Sigmoid colon (tissue), 6 donors: ENCODE measurements at regions not wholly inside any gene's neighbourhood (a gene's known extent, or its start where the extent isn't known, plus 50 kb on each side); places are given as distances from the start of the nearest gene placed in this dataset.

Source experiments
- DNase-seq: peaks from one replicate; pipeline ENCODE4 v3.0.0-alpha.2; 2019
- H3K27ac ChIP-seq, 4 donors: fragments of 200-600 bp; sonication (generic); one replicate each; pipeline ENCODE4 v1.5.1; 2016 to 2019; ENCODE audit warnings: mild to moderate bottlenecking in 1 of 4
- H3K27me3 ChIP-seq, 3 donors: fragments of 200-600 bp; sonication (generic); one replicate each; pipeline ENCODE4 v1.5.1; 2019; ENCODE audit warnings: mild to moderate bottlenecking in 1 of 3
- H3K36me3 ChIP-seq, 4 donors: fragments of 200-600 bp; sonication (generic); one replicate each; pipeline ENCODE4 v1.5.1; 2016 to 2019
- H3K4me1 ChIP-seq, 4 donors: fragments of 200-600 bp; sonication (generic); one replicate each; pipeline ENCODE4 v1.5.1; 2017 to 2019
- H3K4me3 ChIP-seq, 4 donors: fragments of 200-600 bp; sonication (generic); one replicate each; pipeline ENCODE4 v1.5.1; 2017 to 2019; ENCODE audit warnings: mild to moderate bottlenecking in 2 of 4, moderate library complexity in 1 of 4
- H3K9me3 ChIP-seq, 4 donors: fragments of 200-600 bp in 3 of 4; sonication (generic) in 3 of 4; one replicate each; pipeline versions ENCODE4 v1.5.1 to v1.6.1; 2013 to 2019
- EP300 ChIP-seq, 4 donors: sonication (generic); formaldehyde crosslinking; IDR thresholded peaks; one replicate each; pipeline ENCODE4 v1.6.1; 2017; ENCODE audit warnings: antibody characterized with exemption in 4 of 4
- POLR2A ChIP-seq, 2 donors: fragments of 450-650 bp; IDR thresholded peaks; one replicate each; pipeline ENCODE4 v1.6.1; 2016; ENCODE audit warnings: antibody characterized with exemption in 2 of 2, mild to moderate bottlenecking in 2 of 2, moderate library complexity in 2 of 2
- POLR2AphosphoS5 ChIP-seq, 4 donors: sonication (generic); formaldehyde crosslinking; IDR thresholded peaks; one replicate each; pipeline ENCODE4 v1.6.1; 2017; ENCODE audit warnings: antibody characterized with exemption in 4 of 4
- WGBS, 2 donors: extraction: QIAGEN DNeasy Blood & Tissue Kit; methylation state at CpG; one replicate each; pipeline ENCODE4 v1.1.7; 2013; 5-methylcytosine and 5-hydroxymethylcytosine counted together
- intact Hi-C: fragments of 100-400 bp; cut with DNase I; formaldehyde crosslinking; loops from one replicate; pipeline ENCODE4 v1.15.1; 2023
- TF ChIP-seq, protein P1 (sequence below), 4 experiments: fragments of 450-650 bp in 3 of 4; fragments of 200-600 bp in 1 of 4; IDR thresholded peaks; one replicate each; pipeline ENCODE4 v1.5.1; 2016 to 2019; ENCODE audit warnings: antibody characterized with exemption in 4 of 4, mild to moderate bottlenecking in 3 of 4, moderate library complexity in 2 of 4
- donor health status: healthy with polysubstance abuse.
- donor health status: healthy.

DNA sequence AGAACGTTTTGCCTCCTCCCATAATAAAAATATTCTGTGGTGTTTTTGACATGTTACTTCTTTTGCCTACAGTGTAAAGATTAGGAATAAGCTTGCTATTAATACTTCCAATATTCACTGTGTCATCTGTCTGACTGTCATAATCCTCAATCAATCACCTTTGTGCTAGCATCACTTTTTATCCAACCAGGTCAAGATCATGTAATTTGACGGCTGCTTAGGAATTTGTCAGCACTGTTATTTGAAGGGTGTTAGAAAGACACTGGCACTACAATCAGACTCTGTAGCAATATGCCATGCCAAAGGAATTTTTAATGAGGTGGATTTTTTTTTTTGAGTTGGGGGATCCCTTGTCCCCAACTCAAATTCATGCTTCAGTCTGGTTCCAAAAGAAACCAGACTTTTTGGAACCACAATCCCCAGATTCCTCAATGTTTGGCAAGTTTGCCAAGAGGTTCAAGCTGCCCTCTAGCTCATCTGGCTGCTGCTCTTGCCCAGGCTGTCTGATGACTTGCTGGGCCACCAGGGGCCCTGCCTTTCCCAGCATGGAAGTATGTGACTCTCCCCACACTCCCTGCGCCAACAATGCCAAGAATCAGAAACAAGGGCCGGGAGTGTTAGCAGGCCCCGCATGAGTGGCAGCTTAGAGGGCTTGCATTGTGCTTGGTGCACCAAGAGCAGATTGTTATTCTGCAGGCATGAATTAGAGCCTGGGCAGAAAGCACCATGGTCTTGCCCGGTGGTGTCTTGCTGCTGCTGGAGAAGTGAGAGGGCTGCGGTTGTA, 58.6 kb upstream of the TSC22D2 start:
- TF ChIP-seq POLR2AphosphoS5 (IDR thresholded peaks at IDR 0.05), result peak in 3 of 4 donors; percentile 23 to 40 (median 39)
- TF ChIP-seq, protein P1, sequence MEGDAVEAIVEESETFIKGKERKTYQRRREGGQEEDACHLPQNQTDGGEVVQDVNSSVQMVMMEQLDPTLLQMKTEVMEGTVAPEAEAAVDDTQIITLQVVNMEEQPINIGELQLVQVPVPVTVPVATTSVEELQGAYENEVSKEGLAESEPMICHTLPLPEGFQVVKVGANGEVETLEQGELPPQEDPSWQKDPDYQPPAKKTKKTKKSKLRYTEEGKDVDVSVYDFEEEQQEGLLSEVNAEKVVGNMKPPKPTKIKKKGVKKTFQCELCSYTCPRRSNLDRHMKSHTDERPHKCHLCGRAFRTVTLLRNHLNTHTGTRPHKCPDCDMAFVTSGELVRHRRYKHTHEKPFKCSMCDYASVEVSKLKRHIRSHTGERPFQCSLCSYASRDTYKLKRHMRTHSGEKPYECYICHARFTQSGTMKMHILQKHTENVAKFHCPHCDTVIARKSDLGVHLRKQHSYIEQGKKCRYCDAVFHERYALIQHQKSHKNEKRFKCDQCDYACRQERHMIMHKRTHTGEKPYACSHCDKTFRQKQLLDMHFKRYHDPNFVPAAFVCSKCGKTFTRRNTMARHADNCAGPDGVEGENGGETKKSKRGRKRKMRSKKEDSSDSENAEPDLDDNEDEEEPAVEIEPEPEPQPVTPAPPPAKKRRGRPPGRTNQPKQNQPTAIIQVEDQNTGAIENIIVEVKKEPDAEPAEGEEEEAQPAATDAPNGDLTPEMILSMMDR (IDR thresholded peaks at IDR 0.05), result no peak
- WGBS, 2 donors, result 75 to 76% methylated on average over 7 of the region's 7 CpGs
- Histone ChIP-seq H3K4me3 (no peak overlapping the region), H3K36me3 (no peaks in the 10 kb centered on the region), H3K27ac (peak overlapping the region in 2 of 4 donors; percentile 48 to 64), H3K9me3 (no peaks in the 10 kb centered on the region), H3K4me1 (peaks cover 0 to 40% (median 32%) of the 10 kb centered on the region in 4 donors), H3K27me3 (no peaks in the 10 kb centered on the region)
- intact Hi-C loops, result loop anchor here (5.0 kb wide), 1 partner anchor 58 kb away; the partner anchor contains the start of gene TSC22D2
- DNase-seq, result peak; percentile 70

DNA sequence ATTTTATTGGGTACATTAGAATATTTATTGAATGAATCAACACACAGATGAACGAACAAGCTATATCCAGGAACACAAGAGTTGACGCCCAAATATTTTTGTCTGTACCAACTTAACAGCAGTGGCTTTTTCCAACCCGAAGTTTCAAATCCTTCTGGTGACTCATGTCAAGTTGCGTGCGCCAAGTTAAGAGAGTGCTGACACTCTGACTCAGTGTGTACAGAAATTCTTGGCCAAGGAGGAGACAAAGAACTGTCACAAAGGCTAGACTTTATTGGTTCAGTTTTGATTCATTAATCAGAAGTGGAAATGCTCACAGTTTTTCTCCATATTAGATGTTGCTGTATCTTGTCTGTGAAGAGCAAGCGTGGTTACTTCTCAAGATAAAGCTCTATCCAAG, 59.6 kb upstream of the TSC22D2 start:
- no peak overlapping the region for H3K4me3 ChIP-seq
- no peaks in the 10 kb centered on the region for H3K36me3 ChIP-seq
- no peaks in the 10 kb centered on the region for H3K9me3 ChIP-seq
- peak overlapping the region in 3 of 4 donors; percentile 24 to 64 (median 48) for H3K27ac ChIP-seq
- H3K4me1 ChIP-seq, result peaks cover 0 to 40% (median 32%) of the 10 kb centered on the region in 4 donors
- H3K27me3 ChIP-seq, result no peaks in the 10 kb centered on the region
- peak; percentile 71 for DNase-seq
- intact Hi-C loops, result loop anchor here (5.0 kb wide), 1 partner anchor 59 kb away; the partner anchor contains the start of gene TSC22D2
- TF ChIP-seq POLR2AphosphoS5 (IDR thresholded peaks at IDR 0.05) (peak in 3 of 4 donors; percentile 30 to 51 (median 50)), POLR2A (IDR thresholded peaks at IDR 0.05) (no peak), EP300 (IDR thresholded peaks at IDR 0.05) (no peak)
- TF ChIP-seq, protein P1 (IDR thresholded peaks at IDR 0.05), result no peak
- 28 to 41% methylated on average over 6 of the region's 6 CpGs for WGBS, 2 donors

DNA sequence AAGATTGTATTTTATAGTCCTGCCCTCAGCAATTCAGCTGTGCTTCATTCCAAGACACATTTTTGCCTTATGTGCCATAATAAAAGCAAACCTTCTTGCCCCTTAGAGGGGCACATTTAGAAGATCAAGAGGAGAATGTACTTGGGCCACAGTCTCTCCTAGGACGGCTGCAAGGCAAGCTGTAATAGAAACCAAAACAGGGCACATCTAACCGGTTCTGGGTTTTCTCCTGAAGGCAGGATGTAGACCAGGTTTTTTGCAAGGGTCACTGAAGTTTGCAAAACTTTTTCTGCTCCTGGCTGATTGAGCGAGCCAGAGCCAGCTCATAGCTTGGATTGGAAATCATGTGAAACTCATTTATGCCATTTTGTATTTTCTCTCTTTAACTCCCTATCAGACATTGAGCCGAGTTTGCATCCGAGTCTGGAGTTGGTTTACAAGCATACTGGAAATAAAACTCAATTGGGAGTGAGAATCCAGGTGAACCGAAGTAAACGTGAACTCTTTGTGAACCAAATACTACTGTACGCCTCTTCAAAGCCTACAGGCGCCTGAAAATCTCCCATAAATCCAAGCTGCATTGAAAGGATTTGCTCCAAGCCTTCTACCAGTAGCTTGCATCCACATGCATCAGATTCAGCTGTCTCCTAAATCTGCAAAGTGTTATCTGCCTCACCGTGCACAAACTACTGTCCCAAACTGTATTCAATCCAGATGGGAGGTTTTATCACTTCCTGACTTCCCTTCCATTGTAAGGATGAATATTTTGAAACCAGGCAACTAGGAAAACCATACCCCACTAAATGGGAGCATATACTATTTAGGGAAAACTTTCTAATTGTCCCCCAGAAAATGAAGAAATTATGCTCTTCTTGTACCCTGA, 60.9 kb upstream of the TSC22D2 start:
- H3K9me3 ChIP-seq, result no peaks in the 10 kb centered on the region
- H3K36me3 ChIP-seq, result no peaks in the 10 kb centered on the region
- H3K27ac ChIP-seq, result peak overlapping the region in 2 of 4 donors; percentile 48 to 64
- no peak for DNase-seq
- TF ChIP-seq, protein P1 (IDR thresholded peaks at IDR 0.05), result no peak
- TF ChIP-seq EP300 (IDR thresholded peaks at IDR 0.05) (no peak), POLR2A (IDR thresholded peaks at IDR 0.05) (no peak), POLR2AphosphoS5 (IDR thresholded peaks at IDR 0.05) (no peak)
- WGBS, 2 donors, result 79 to 83% methylated on average over 10 of the region's 10 CpGs
- no peaks in the 10 kb centered on the region for H3K27me3 ChIP-seq
- intact Hi-C loops, result loop anchor here (5.0 kb wide), 1 partner anchor 60 kb away; the partner anchor contains the start of gene TSC22D2
- H3K4me3 ChIP-seq, result no peak overlapping the region
- H3K4me1 ChIP-seq, result peaks cover 0 to 40% (median 32%) of the 10 kb centered on the region in 4 donors

DNA sequence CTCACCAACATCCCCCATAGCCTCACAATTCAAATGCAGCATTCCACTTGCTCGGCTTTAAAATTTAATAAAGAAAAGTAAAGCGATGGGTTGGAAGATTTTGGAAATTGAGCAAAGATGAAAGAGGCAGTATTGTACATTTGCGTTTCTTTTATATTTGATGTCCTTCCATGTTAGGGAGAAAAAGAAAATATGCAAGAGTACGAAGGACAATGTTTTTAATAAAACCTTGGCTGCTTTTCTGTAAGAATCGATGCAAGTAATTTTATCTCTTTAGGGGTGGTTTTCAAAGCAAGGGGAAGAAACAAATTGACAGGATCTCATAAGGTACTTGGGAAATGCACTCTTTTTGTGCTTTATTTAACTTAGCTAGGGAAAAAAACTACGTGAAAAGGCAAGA, 61.8 kb upstream of the TSC22D2 start:
- intact Hi-C loops, result loop anchor here (5.0 kb wide), 1 partner anchor 61 kb away; the partner anchor contains the start of gene TSC22D2
- H3K27ac ChIP-seq, result peak overlapping the region in 2 of 4 donors; percentile 48 to 64
- H3K27me3 ChIP-seq, result no peaks in the 10 kb centered on the region
- no peak for DNase-seq
- no peaks in the 10 kb centered on the region for H3K9me3 ChIP-seq
- H3K36me3 ChIP-seq, result no peaks in the 10 kb centered on the region
- TF ChIP-seq POLR2AphosphoS5 (IDR thresholded peaks at IDR 0.05) (no peak), EP300 (IDR thresholded peaks at IDR 0.05) (no peak), POLR2A (IDR thresholded peaks at IDR 0.05) (no peak)
- TF ChIP-seq, protein P1 (IDR thresholded peaks at IDR 0.05), result no peak
- no peak overlapping the region for H3K4me3 ChIP-seq
- WGBS, 2 donors, result 92% methylated on average over 6 of the region's 6 CpGs
- H3K4me1 ChIP-seq, result peaks cover 0 to 40% (median 32%) of the 10 kb centered on the region in 4 donors
